ENCODE measurements at regions not wholly inside any gene's neighbourhood (a gene's known extent, or its start where the extent isn't known, plus 50 kb on each side); places are given as distances from the start of the nearest gene placed in this dataset.

DNA sequence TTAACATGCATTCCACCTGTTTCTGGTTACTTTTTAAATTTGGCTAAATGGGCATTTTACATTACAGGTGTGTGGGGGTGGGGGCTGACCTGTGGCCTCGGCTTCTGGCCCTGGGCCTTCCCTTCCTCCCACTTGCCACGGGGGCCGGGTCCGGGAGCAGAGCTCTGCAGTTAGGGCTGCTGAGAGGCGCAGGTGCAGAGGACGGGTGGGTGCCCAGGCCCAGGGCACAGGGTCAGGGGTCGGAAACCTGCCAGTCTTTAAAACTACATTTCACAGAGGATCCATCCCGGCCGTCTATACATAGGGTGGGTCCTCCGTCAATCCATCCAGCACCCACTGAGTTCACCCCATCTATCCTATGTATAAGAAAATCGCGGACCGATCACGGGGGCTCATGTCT is 106.5 kb upstream of the INSIG1 start:
- CTCF ChIA-PET, result interaction anchor here (0.6 to 3.3 kb wide), 10 partner anchors 8 to 263 kb away, joined by 3 to 26 read pairs (median 3); no protein-coding TSS in a partner anchor
- no peak for DNase-seq (ENCODE audit: extremely low spot score)
- TF ChIP-seq, protein P1, sequence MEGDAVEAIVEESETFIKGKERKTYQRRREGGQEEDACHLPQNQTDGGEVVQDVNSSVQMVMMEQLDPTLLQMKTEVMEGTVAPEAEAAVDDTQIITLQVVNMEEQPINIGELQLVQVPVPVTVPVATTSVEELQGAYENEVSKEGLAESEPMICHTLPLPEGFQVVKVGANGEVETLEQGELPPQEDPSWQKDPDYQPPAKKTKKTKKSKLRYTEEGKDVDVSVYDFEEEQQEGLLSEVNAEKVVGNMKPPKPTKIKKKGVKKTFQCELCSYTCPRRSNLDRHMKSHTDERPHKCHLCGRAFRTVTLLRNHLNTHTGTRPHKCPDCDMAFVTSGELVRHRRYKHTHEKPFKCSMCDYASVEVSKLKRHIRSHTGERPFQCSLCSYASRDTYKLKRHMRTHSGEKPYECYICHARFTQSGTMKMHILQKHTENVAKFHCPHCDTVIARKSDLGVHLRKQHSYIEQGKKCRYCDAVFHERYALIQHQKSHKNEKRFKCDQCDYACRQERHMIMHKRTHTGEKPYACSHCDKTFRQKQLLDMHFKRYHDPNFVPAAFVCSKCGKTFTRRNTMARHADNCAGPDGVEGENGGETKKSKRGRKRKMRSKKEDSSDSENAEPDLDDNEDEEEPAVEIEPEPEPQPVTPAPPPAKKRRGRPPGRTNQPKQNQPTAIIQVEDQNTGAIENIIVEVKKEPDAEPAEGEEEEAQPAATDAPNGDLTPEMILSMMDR (IDR thresholded peaks at IDR 0.05; ENCODE audit: control extremely low read depth, extremely low read depth, low read depth, missing control alignments), result no peak
- POLR2A ChIA-PET, result interaction anchor here (2.2 kb wide), 1 partner anchor 15 kb away, joined by 9 read pairs; no protein-coding TSS in a partner anchor

DNA sequence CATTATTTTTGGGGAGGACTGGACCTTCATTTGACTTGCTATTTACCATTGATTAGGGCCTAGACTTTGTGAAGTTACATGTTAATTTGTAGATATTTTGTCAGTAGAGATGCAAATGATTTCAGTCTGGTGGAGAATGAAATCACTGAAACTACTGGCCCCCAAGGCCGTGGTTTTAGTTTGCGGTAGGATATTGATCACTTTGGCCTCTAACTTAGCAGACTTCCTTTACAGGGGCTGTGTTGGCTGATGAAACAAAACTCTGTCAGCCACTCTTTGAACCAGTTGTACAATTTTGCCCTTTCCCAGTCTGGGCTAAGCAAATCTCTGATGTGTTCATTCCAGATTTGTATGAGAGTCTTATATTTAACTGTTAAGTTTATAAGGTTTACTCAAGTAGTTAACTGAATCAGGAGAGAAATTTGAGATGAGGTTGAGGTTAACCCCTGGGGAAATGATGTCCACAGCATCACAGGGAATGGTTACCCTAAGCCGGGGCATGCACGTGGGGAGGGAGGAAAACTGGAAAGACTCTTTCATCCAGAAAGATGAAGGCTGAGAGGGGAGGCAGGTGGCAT is 105.7 kb upstream of the INSIG1 start:
- TF ChIP-seq, protein P1 (IDR thresholded peaks at IDR 0.05; ENCODE audit: control extremely low read depth, extremely low read depth, low read depth, missing control alignments), result no peak
- ChIA-PET CTCF (interaction anchor here (3.3 kb wide), 1 partner anchor 151 kb away, joined by 26 read pairs; no protein-coding TSS in a partner anchor), POLR2A (interaction anchor here (2.2 kb wide), 1 partner anchor 15 kb away, joined by 9 read pairs; no protein-coding TSS in a partner anchor)
- DNase-seq (ENCODE audit: extremely low spot score), result no peak

- CTCF ChIA-PET, result interaction anchor here (1.4 to 1.7 kb wide), 2 partner anchors 12 to 152 kb away, joined by 3 to 6 read pairs; no protein-coding TSS in a partner anchor
- POLR2A ChIA-PET, result no interaction called here
- DNase-seq (ENCODE audit: extremely low spot score), result no peak
- TF ChIP-seq, protein P1 (IDR thresholded peaks at IDR 0.05; ENCODE audit: control extremely low read depth, extremely low read depth, low read depth, missing control alignments), result no peak
Measured at GRCh38 chr7:155192961-155193640, 104.6 kb upstream of the INSIG1 start.

GRCh38 chr7:155193716-155194115 is 104.0 kb upstream of the INSIG1 start:
- TF ChIP-seq, protein P1 (IDR thresholded peaks at IDR 0.05; ENCODE audit: control extremely low read depth, extremely low read depth, low read depth, missing control alignments), result no peak
- ChIA-PET POLR2A (no interaction called here), CTCF (interaction anchor here (1.4 to 1.7 kb wide), 2 partner anchors 12 to 151 kb away, joined by 3 to 6 read pairs; no protein-coding TSS in a partner anchor)
- no peak for DNase-seq (ENCODE audit: extremely low spot score)

DNA sequence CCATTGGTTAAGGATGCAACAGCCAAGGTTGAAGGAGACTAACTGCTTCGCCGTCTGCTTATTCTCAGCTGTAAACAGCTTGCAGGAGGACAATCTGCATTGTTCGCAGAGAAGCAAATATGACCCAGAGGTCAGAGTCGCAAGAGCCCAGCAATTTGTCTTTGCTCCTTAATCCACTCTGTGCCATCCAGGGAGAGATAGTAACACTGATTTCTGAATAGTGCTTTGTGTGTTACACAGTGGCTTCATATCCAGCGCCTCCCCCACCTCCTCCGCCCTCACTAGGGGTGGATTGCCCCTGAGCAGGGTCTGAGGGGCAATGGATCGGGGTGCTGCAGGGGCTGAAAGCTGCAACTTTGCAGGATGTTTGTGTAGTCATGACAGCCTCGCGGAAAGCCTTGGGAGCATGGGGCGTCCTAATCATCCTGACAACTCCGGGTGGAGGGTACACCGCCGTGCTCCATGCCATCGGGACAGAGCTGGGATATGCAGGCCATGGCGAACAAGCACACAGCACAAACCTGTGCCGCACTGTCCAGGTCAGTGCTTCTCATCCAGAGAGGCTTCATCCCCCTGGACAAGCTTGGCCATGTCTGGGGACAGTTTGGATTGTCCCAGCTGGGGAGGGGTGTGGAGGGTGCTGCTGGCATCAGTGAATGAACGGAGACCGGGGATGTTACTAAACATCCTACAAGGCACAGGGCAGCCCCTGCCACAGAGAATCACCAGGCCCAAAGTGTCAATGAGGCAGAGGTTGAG is 103.1 kb upstream of the INSIG1 start:
- TF ChIP-seq, protein P1 (IDR thresholded peaks at IDR 0.05; ENCODE audit: control extremely low read depth, extremely low read depth, low read depth, missing control alignments), result no peak
- ChIA-PET CTCF (interaction anchor here (0.7 to 1.7 kb wide), 2 partner anchors 15 to 150 kb away, joined by 3 to 6 read pairs; no protein-coding TSS in a partner anchor), POLR2A (no interaction called here)
- DNase-seq (ENCODE audit: extremely low spot score), result no peak

DNA sequence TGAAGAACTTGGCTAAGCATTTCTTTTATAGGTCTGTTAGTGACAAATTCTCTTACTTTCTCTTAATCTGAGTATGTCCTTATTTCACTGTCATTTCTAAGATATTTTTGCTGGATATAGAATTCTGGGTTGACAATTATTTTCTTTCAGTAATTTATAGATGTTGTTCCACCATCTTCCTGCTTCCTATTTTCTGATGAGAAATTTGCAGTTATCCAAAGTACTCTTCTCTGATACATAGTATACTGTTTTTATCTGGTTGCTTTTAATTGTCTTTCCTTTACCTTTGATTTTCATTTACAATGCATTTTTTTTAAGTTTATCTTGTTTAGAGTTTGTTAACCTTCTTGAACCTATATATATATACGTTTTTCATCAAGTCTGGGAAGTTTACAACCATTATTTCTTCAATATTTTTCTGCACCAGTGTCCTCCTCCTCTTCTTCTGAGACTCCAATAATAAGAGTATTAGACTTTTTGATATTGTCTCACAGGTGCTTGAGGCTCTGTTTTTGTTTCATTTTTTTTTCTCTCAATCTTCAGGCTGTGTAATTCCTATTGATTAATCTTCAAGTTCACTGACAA is 101.6 kb upstream of the INSIG1 start:
- TF ChIP-seq, protein P1 (IDR thresholded peaks at IDR 0.05; ENCODE audit: control extremely low read depth, extremely low read depth, low read depth, missing control alignments), result no peak
- CTCF ChIA-PET, result interaction anchor here (0.9 kb wide), 1 partner anchor 9 kb away, joined by 3 read pairs; no protein-coding TSS in a partner anchor
- no peak for DNase-seq (ENCODE audit: extremely low spot score)
- POLR2A ChIA-PET, result no interaction called here

Data from GM10248 (cell line).